Caco-2 (cell line): ENCODE measurements at regions not wholly inside any gene's neighbourhood (a gene's known extent, or its start where the extent isn't known, plus 50 kb on each side); places are given as distances from the start of the nearest gene placed in this dataset.

Source experiments
- BruUV-seq: library from RNA; stranded (reverse); fragments of 400-500 nt; replicated peaks from 2 replicates; lab custom pipeline; 2021; lab: Mats Ljungman, UMichigan
- CTCF ChIA-PET: fragments of 300-600 bp; sonication (Branson Sonifier 250); formaldehyde crosslinking; loops from one replicate; lab custom pipeline; 2022; ENCODE audit warnings: antibody characterized with exemption; lab: Charles Lee
- POLR2A ChIA-PET: fragments of 300-600 bp; sonication (Branson Sonifier 250); formaldehyde crosslinking; loops from one replicate; lab custom pipeline; 2022; ENCODE audit warnings: antibody characterized with exemption; lab: Charles Lee
- DNase-seq, 2 experiments: peaks; one replicate each; pipeline versions ENCODE4 v3.0.0 to v3.0.0-alpha.2; 2020 to 2022
- H3K27me3 ChIP-seq: replicated peaks from 2 replicates; pipeline ENCODE4 v1.6.0; 2011; ENCODE audit warnings: low read length; ENCODE audit not compliant: control insufficient read depth, insufficient read depth
- H3K36me3 ChIP-seq: 2 replicates; pipeline ENCODE4 v1.5.1; 2011; ENCODE audit warnings: low read length; ENCODE audit not compliant: control insufficient read depth, insufficient read depth
- H3K4me1 ChIP-seq: fragments of 250-450 bp; sonication (Bioruptor Pico); 2 replicates; pipeline ENCODE4 v1.5.1; 2020; ENCODE audit warnings: mild to moderate bottlenecking
- H3K4me3 ChIP-seq: 2 replicates; pipeline ENCODE4 v1.5.1; 2011; ENCODE audit warnings: low read depth, mild to moderate bottlenecking, control low read depth, low read length
- H3K9me3 ChIP-seq: fragments of 250-450 bp; sonication (Bioruptor Pico); 2 replicates; pipeline ENCODE4 v1.5.1; 2020; ENCODE audit warnings: mild to moderate bottlenecking, moderate library complexity
- H3K27ac Mint-ChIP-seq: one replicate; pipeline ENCODE4 v1.8.0; 2022; ENCODE audit warnings: mixed read lengths; ENCODE audit not compliant: unreplicated experiment
- H3K27me3 Mint-ChIP-seq: one replicate; pipeline ENCODE4 v1.8.0; 2022; ENCODE audit warnings: mixed read lengths; ENCODE audit not compliant: insufficient read depth, unreplicated experiment
- H3K36me3 Mint-ChIP-seq: one replicate; pipeline ENCODE4 v1.8.0; 2022; ENCODE audit warnings: mild to moderate bottlenecking, mixed read lengths; ENCODE audit not compliant: insufficient read depth, unreplicated experiment
- H3K4me1 Mint-ChIP-seq: one replicate; pipeline ENCODE4 v1.8.0; 2022; ENCODE audit warnings: low read depth, mixed read lengths; ENCODE audit not compliant: unreplicated experiment
- H3K4me3 Mint-ChIP-seq: one replicate; pipeline ENCODE4 v1.8.0; 2022; ENCODE audit warnings: mild to moderate bottlenecking, moderate library complexity, mixed read lengths; ENCODE audit not compliant: unreplicated experiment
- H3K9me3 Mint-ChIP-seq: one replicate; pipeline ENCODE4 v1.8.0; 2022; ENCODE audit warnings: mixed read lengths; ENCODE audit not compliant: unreplicated experiment
- intact Hi-C: fragments of 100-400 bp; cut with micrococcal nuclease; formaldehyde crosslinking; loops from one replicate; pipeline ENCODE4 v1.10.0; 2022; ENCODE audit not compliant: unreplicated experiment
- TF ChIP-seq, protein P1 (sequence below), 2 experiments: fragments of 200-600 bp in 1 of 2; IDR thresholded peaks; 1 replicate in 1 of 2; 2 replicates in 1 of 2; pipeline versions ENCODE4 v1.5.1 to v1.8.0; 2011 to 2022; ENCODE audit warnings: antibody characterized with exemption in 1 of 2, control low read depth in 1 of 2, inconsistent platforms in 1 of 2, low read depth in 1 of 2, low read length in 1 of 2, mild to moderate bottlenecking in 1 of 2, moderate library complexity in 1 of 2; ENCODE audit not compliant: insufficient read depth in 1 of 2, severe bottlenecking in 1 of 2, unreplicated experiment in 1 of 2

DNA sequence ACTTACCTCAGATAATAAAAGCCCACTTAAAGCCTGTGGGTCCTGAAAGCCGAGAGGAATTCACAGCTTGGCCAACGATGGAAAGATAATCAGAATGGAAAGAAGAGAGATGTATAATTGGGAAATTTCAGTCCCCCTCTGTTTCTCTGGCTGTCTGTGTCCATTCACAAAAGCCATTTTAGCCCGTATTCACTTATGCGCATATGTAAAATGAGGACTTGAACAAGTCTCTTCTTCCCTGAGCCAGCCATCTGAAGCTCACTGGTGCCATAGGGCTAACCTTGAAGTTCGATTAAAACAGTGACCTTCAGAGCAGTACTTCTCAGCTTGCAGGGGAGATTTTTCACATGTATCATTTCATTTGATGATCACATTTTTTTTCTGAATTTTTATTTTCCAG lies 527.2 kb downstream of the GRIN2A start:
- ChIA-PET CTCF (no interaction called here), POLR2A (no interaction called here)
- DNase-seq: no peak
- TF ChIP-seq, protein P1, sequence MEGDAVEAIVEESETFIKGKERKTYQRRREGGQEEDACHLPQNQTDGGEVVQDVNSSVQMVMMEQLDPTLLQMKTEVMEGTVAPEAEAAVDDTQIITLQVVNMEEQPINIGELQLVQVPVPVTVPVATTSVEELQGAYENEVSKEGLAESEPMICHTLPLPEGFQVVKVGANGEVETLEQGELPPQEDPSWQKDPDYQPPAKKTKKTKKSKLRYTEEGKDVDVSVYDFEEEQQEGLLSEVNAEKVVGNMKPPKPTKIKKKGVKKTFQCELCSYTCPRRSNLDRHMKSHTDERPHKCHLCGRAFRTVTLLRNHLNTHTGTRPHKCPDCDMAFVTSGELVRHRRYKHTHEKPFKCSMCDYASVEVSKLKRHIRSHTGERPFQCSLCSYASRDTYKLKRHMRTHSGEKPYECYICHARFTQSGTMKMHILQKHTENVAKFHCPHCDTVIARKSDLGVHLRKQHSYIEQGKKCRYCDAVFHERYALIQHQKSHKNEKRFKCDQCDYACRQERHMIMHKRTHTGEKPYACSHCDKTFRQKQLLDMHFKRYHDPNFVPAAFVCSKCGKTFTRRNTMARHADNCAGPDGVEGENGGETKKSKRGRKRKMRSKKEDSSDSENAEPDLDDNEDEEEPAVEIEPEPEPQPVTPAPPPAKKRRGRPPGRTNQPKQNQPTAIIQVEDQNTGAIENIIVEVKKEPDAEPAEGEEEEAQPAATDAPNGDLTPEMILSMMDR (IDR thresholded peaks at IDR 0.05; ENCODE audit: insufficient read depth in 1 of 2, low read depth in 1 of 2, low read length in 1 of 2, severe bottlenecking in 1 of 2, unreplicated experiment in 1 of 2): no peak
- Mint-ChIP-seq H3K4me3 (no peak overlapping the region), H3K9me3 (no peaks in the 10 kb centered on the region), H3K27me3 (no peaks in the 10 kb centered on the region), H3K27ac (no peak overlapping the region), H3K36me3 (peaks cover 10% of the 10 kb centered on the region), H3K4me1 (peaks cover 16% of the 10 kb centered on the region)
- BruUV-seq: no TSS peak
- intact Hi-C loops: no loop called here
- peaks cover 6% of the 10 kb centered on the region for H3K4me1 ChIP-seq
- no peaks in the 10 kb centered on the region for H3K27me3 ChIP-seq
- H3K4me3 ChIP-seq: no peak overlapping the region
- H3K9me3 ChIP-seq: no peaks in the 10 kb centered on the region
- no peaks in the 10 kb centered on the region for H3K36me3 ChIP-seq

- CTCF ChIA-PET: interaction anchor here (0.7 to 1.6 kb wide), 2 partner anchors 9 to 113 kb away, joined by 3 to 7 read pairs; no protein-coding TSS in a partner anchor
- intact Hi-C loops: no loop called here
- Mint-ChIP-seq H3K9me3 (no peaks in the 10 kb centered on the region), H3K27ac (no peak overlapping the region), H3K36me3 (peaks cover 10% of the 10 kb centered on the region), H3K4me1 (peaks cover 11% of the 10 kb centered on the region), H3K27me3 (no peaks in the 10 kb centered on the region), H3K4me3 (no peak overlapping the region)
- POLR2A ChIA-PET: no interaction called here
- Histone ChIP-seq H3K9me3 (no peaks in the 10 kb centered on the region), H3K4me3 (no peak overlapping the region), H3K36me3 (no peaks in the 10 kb centered on the region), H3K27me3 (no peaks in the 10 kb centered on the region), H3K4me1 (peaks cover 6% of the 10 kb centered on the region)
- BruUV-seq: no TSS peak
- TF ChIP-seq, protein P1 (IDR thresholded peaks at IDR 0.05; ENCODE audit: insufficient read depth in 1 of 2, low read depth in 1 of 2, low read length in 1 of 2, severe bottlenecking in 1 of 2, unreplicated experiment in 1 of 2): no peak
- DNase-seq: no peak
These were observed 524.6 kb downstream of the GRIN2A start for GRCh38 chr16:9657641-9658040.

GRCh38 chr16:9658164-9658563 lies 524.1 kb downstream of the GRIN2A start:
- intact Hi-C loops: no loop called here
- peaks cover 6% of the 10 kb centered on the region for H3K4me1 ChIP-seq
- no peak overlapping the region for H3K4me3 ChIP-seq
- peak; percentile 45 to 56 for DNase-seq
- Mint-ChIP-seq H3K4me1 (peaks cover 9% of the 10 kb centered on the region), H3K9me3 (no peaks in the 10 kb centered on the region), H3K4me3 (peak overlapping the region; percentile 63), H3K36me3 (peaks cover 10% of the 10 kb centered on the region), H3K27me3 (no peaks in the 10 kb centered on the region), H3K27ac (no peak overlapping the region)
- BruUV-seq: no TSS peak
- TF ChIP-seq, protein P1 (IDR thresholded peaks at IDR 0.05; ENCODE audit: insufficient read depth in 1 of 2, low read depth in 1 of 2, low read length in 1 of 2, severe bottlenecking in 1 of 2, unreplicated experiment in 1 of 2): no peak
- POLR2A ChIA-PET: interaction anchor here (0.6 kb wide), 1 partner anchor 567 kb away, joined by 3 read pairs; the partner anchor contains the start of gene HAPSTR1
- H3K36me3 ChIP-seq: no peaks in the 10 kb centered on the region
- no peaks in the 10 kb centered on the region for H3K9me3 ChIP-seq
- CTCF ChIA-PET: interaction anchor here (1.6 kb wide), 1 partner anchor 10 kb away, joined by 7 read pairs; no protein-coding TSS in a partner anchor
- H3K27me3 ChIP-seq: no peaks in the 10 kb centered on the region
